ENCODE measurements at regions not wholly inside any gene's neighbourhood (a gene's known extent, or its start where the extent isn't known, plus 50 kb on each side); places are given as distances from the start of the nearest gene placed in this dataset.
"Not testable (repeated sequence)": the region's sequence is repeated elsewhere in the genome, so short reads cannot be mapped to it uniquely, and the experiment has no call there.

- Histone ChIP-seq H3K27ac (ENCODE audit: low read depth, low read length) (no peak overlapping the region), H3K9me3 (ENCODE audit: control insufficient read depth, insufficient read depth, low read length) (no peaks in the 10 kb centered on the region), H3K4me3 (ENCODE audit: low read depth, low read length) (no peak overlapping the region), H3K27me3 (ENCODE audit: control insufficient read depth, insufficient read depth, low read length) (peaks cover 20% of the 10 kb centered on the region)
- ChIA-PET POLR2A (no interaction called here), CTCF (interaction anchor here (2.0 kb wide), 1 partner anchor 39 kb away, joined by 5 read pairs; no protein-coding TSS in a partner anchor)
- no peak for DNase-seq (ENCODE audit: low read depth, low spot score)
- no peak for TF ChIP-seq CTCF (IDR thresholded peaks at IDR 0.05; ENCODE audit: low read depth, low read length)
These were observed 82.4 kb upstream of the VPREB1 start for GRCh38 chr22:22161924-22162851.

GRCh38 chr22:22160768-22161167 lies 83.8 kb upstream of the VPREB1 start:
- H3K9me3 ChIP-seq (ENCODE audit: control insufficient read depth, insufficient read depth, low read length); POLR2A ChIA-PET; H3K4me3 ChIP-seq (ENCODE audit: low read depth, low read length); H3K27ac ChIP-seq (ENCODE audit: low read depth, low read length); DNase-seq (ENCODE audit: low read depth, low spot score); CTCF ChIA-PET: not testable (repeated sequence)
- H3K27me3 ChIP-seq (ENCODE audit: control insufficient read depth, insufficient read depth, low read length), result peaks cover 17% of the 10 kb centered on the region

- Histone ChIP-seq H3K4me3 (ENCODE audit: low read depth, low read length) (no peak overlapping the region), H3K27me3 (ENCODE audit: control insufficient read depth, insufficient read depth, low read length) (peaks cover 14% of the 10 kb centered on the region), H3K27ac (ENCODE audit: low read depth, low read length) (no peak overlapping the region), H3K9me3 (ENCODE audit: control insufficient read depth, insufficient read depth, low read length) (no peaks in the 10 kb centered on the region)
- ChIA-PET POLR2A (no interaction called here), CTCF (no interaction called here)
- TF ChIP-seq CTCF (IDR thresholded peaks at IDR 0.05; ENCODE audit: low read depth, low read length), result no peak
- no peak for DNase-seq (ENCODE audit: low read depth, low spot score)
These were observed 85.2 kb upstream of the VPREB1 start for GRCh38 chr22:22159384-22159783.

- no peak for DNase-seq (ENCODE audit: low read depth, low spot score)
- H3K27ac ChIP-seq (ENCODE audit: low read depth, low read length), result no peak overlapping the region
- H3K27me3 ChIP-seq (ENCODE audit: control insufficient read depth, insufficient read depth, low read length), result peaks cover 12% of the 10 kb centered on the region
- ChIA-PET CTCF (no interaction called here), POLR2A (no interaction called here)
- TF ChIP-seq CTCF (IDR thresholded peaks at IDR 0.05; ENCODE audit: low read depth, low read length), result no peak
- H3K4me3 ChIP-seq (ENCODE audit: low read depth, low read length), result no peak overlapping the region
- H3K9me3 ChIP-seq (ENCODE audit: control insufficient read depth, insufficient read depth, low read length), result no peaks in the 10 kb centered on the region
These were observed 85.6 kb upstream of the VPREB1 start for GRCh38 chr22:22158965-22159364.

GRCh38 chr22:22158207-22158816 lies 86.3 kb upstream of the VPREB1 start:
- TF ChIP-seq CTCF (IDR thresholded peaks at IDR 0.05; ENCODE audit: low read depth, low read length), result no peak
- CTCF ChIA-PET, result interaction anchor here (1.0 to 1.9 kb wide), 10 partner anchors 8 to 49 kb away, joined by 3 to 10 read pairs (median 6); no protein-coding TSS in a partner anchor
- no peak for DNase-seq (ENCODE audit: low read depth, low spot score)

More at GRCh38 chr22:22158207-22158816, 86.3 kb upstream of the VPREB1 start:
- H3K9me3 ChIP-seq (ENCODE audit: control insufficient read depth, insufficient read depth, low read length), result no peaks in the 10 kb centered on the region
- POLR2A ChIA-PET, result no interaction called here
- H3K27ac ChIP-seq (ENCODE audit: low read depth, low read length), result no peak overlapping the region
- H3K27me3 ChIP-seq (ENCODE audit: control insufficient read depth, insufficient read depth, low read length), result peaks cover 10% of the 10 kb centered on the region
- no peak overlapping the region for H3K4me3 ChIP-seq (ENCODE audit: low read depth, low read length)
